GM19467 (cell line): ENCODE measurements at regions not wholly inside any gene's neighbourhood (a gene's known extent, or its start where the extent isn't known, plus 50 kb on each side); places are given as distances from the start of the nearest gene placed in this dataset.
"Not testable (repeated sequence)": the region's sequence is repeated elsewhere in the genome, so short reads cannot be mapped to it uniquely, and the experiment has no call there.

Experiments
- ATAC-seq: cut with Tn5 transposase; IDR thresholded peaks from one replicate; pipeline ENCODE4 v1.9.1; 2021; ENCODE audit warnings: mild to moderate bottlenecking, moderate library complexity; ENCODE audit not compliant: unreplicated experiment

GRCh38 chr15:20020588-20020987, 521.0 kb downstream of the GOLGA6L6 start:
- ATAC-seq = not testable (repeated sequence)

- not testable (repeated sequence) for ATAC-seq
Measured at GRCh38 chr15:20019758-20020157, 521.8 kb downstream of the GOLGA6L6 start.

- ATAC-seq = not testable (repeated sequence)
Measured at GRCh38 chr15:20017581-20017980, 524.0 kb downstream of the GOLGA6L6 start.

DNA sequence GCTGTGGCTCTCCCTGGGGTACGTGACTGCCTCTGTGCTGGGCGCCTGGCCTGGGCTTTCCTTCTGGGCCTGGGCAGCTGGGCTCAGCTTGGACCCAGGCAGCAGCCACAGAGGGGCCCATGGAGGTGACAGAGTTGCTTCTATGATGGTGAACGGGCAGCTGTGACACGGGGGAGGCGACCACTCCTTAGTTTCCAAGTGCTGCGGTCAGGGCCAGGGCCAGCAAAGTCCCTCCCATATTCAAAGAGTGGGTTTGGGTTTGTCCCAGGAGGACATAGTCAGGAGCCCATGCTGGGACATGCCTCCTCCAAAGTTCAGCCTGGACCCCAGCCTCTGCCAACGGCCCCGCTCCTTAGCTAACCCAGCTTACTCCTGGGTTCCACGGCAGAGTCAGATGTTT, 524.7 kb downstream of the GOLGA6L6 start:
- ATAC-seq = not testable (repeated sequence)

DNA sequence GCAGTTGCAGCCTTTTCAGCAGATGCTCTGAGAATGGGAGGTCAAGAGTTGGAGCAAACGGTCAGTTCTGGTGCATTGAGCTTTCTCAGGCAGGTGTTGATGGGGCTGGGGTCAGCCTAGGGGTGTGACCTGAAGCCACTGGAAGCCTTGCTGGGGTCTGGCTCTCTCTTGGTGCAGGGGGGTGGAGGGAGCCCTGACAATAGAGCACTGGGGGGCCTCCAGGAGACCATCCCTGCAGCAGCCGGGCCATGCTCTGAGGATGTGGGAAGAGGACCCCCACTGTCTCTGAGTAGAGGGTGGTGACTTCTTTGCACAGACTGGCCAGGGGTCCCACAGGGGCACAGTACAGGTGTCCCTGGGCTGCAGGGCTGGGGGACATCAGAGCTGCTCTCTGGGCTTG, 528.8 kb downstream of the GOLGA6L6 start:
- not testable (repeated sequence) for ATAC-seq

DNA sequence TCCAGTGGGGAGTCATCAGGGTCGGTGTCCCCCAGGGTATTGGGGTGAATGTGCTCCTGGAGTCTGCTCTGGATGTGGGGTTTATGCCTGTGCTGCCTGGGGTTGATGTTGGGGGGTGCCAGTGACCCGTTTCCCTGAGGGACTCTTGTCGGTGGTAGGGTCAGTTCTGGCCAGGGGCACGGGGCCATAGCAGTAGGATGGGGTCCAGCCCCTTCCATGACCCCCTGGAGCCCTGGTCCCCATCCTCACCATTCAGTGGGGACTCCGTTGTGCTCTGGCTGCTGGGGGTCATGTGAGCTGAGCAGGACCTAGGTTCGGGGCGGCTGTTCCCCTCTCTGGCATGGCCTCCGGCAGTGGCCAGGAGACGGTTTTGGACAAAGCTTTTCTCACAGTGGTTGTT, 530.8 kb downstream of the GOLGA6L6 start:
- not testable (repeated sequence) for ATAC-seq

DNA sequence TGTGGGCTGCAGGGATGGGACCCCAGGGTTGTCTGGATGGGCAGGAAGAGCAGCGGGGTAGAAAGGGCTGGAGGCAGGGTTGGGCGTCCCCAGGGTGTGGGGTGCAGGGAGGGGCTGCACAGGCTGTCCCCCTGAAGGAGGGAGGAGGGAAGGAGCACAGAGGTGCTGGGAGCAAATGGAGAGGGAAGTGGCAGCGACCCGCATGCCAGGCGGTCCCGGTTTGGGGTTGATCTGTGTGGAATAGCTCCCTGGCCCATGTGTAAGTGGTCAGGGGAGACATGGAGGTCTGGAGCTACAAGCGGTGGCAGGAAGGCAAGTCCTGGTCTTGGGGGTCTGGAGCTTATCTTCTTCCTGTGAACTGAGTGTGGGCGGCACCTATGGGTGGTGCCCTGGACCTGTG, 532.0 kb downstream of the GOLGA6L6 start:
- not testable (repeated sequence) for ATAC-seq

DNA sequence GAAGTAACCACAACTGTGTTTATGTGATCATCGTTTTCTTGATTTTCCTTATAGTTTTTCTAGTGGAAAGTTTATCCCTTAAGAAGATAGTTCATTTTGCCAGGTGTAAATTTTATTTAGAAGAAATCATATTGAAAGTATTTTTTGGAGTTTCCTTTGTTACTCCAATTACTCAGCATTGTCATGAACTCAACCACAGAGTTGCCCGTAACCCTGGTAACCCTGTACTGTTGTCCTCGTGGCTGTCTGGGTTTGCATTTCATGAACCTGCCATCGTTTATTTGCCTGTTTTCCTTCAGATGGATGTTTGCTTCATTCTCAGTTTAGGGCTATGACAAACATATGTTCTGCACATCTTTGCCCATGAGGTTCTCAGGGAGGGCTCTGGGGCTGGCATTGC, 534.3 kb downstream of the GOLGA6L6 start:
- ATAC-seq = not testable (repeated sequence)

GRCh38 chr15:20003471-20003870, 538.1 kb downstream of the GOLGA6L6 start:
- ATAC-seq = not testable (repeated sequence)

- ATAC-seq = not testable (repeated sequence)
Measured at GRCh38 chr15:20002560-20002959, 539.0 kb downstream of the GOLGA6L6 start.

- not testable (repeated sequence) for ATAC-seq
Measured at GRCh38 chr15:19996574-19997194, 544.9 kb downstream of the GOLGA6L6 start.

DNA sequence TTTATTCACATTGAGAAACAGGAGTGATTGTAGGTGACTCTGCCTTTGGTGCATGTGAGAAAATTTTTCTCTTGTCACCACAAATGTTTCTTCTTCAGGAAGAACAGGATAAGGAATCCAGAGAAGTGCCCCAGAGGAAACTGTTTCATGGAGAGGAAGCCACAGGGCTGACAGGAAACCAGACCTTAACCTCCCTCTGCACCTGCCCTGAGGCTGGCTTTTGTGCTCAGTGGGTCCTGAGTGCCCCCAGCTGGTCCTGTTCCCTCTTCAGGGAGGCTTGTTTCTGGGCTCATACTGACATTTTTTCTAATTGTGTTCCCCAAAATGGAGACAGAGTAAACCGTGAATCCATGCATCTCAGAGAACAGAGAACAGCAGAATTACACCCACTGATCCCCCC, 546.3 kb downstream of the GOLGA6L6 start:
- not testable (repeated sequence) for ATAC-seq

DNA sequence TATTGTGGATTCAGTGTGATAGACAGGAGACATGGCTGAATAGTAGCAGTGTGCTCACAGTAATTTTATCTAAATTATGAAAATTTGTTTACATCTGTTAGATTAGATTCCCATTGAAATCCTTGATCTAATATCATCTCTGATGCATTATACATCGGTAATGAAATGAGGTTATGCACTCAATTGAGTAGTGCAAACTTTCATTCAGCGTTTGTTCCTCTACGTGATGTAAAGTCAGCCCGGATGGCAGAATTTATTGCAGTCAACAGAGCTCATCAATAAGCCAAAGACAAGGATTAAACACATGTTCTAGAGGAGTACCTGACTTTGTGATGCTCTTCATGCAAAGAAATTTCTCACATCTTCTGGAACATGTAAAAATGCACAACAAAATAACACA, 549.2 kb downstream of the GOLGA6L6 start:
- ATAC-seq = no peak

DNA sequence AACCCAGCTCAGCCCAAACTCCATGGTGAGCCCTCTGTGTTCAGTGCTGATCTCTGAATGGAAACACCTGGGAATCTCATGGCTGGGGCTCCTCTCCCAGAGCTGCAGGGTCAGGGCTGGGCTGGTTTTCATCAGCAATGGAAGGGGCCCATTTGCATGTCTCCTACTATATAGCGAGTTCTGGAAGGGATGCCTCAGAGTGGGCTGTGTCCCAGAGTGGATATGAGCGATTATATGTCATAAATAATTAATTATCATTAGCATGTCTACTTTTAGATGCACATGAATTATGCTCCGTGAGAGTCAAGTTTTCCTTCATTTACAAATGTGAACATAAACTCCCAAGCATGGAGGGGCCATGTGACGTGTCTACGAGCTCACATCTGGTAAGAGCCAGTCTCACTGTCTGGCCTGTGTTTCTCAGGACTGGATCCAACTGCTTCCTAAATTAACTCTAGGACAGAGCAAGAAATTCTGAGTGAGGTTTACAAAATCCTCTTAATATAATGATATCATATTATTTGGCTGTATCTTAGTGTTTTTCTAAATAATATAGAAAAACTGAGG, 553.4 kb downstream of the GOLGA6L6 start:
- ATAC-seq = no peak

DNA sequence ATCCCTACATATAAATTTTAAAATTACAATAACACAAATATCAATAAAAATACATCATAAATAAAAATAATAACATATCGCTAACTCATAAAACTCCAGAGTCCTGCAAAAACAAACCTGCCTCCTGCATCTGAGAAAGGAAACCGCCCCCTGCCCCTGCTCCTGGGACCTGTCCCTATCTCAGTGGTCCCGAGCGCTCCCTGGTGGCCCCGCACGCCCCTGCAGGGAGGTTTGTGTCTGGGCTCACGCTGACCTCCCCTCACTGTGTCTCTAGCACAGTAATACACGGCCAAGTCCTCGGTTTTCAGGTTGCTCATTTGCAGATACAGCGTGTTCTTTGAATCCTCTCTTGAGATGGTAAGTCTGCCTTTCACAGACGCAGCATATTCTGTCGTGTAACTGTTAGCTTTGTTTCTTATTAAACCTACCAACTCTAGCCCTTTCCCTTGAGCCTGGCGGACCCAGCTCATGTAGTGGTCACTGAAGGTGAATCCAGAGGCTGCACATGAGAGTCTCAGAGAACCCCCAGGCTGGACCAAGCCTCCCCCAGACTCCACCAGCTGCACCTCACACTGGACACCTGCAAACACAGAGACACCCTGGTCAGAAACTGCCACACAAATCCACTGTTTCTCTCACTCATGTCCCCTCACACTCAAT, 554.1 kb downstream of the GOLGA6L6 start:
- ATAC-seq = no peak

- no peak for ATAC-seq
Measured at GRCh38 chr15:19984101-19984500, 557.5 kb downstream of the GOLGA6L6 start.

- ATAC-seq = no peak
Measured at GRCh38 chr15:19974998-19975397, 566.6 kb downstream of the GOLGA6L6 start.

GRCh38 chr15:19973718-19974117, 567.9 kb downstream of the GOLGA6L6 start:
- ATAC-seq = no peak

DNA sequence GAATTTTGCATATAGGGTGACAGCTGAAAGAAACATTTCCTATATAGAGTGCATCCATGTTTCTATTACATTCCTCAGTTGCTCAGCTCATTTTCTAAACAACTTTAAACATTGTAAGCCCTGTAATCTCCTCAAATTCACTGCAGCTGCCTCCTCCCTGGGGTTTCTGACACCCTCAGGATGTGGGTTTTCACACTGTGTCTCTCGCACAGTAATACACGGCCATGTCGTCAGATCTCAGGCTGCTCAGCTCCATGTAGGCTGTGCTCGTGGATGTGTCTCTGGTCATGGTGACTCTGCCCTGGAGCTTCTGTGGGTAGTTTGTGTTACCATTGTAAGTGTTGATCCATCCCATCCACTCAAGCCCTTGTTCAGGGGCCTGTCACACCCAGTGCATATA, 569.0 kb downstream of the GOLGA6L6 start:
- ATAC-seq = not testable (repeated sequence)

- not testable (repeated sequence) for ATAC-seq
Measured at GRCh38 chr15:19965574-19965973, 576.0 kb downstream of the GOLGA6L6 start.

DNA sequence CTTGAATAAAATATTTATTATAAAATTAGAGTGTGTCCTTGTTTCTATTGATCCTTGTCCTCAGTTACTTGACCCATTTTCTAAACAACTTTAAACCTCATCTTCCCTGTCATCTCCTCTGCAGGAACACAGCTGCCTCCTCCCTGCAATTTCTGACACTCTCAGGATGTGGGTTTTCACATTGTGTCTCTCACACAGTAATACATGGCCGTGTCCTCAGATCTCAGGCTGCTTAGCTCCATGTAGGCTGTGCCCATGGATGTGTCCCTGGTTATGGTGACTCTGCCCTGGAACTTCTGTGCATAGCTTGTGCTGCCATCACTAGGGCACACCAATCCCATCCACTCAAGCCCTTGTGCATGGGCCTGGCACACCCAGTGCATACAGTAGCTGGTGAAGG, 577.1 kb downstream of the GOLGA6L6 start:
- ATAC-seq = not testable (repeated sequence)

GRCh38 chr15:19956124-19956796, 585.3 kb downstream of the GOLGA6L6 start:
- ATAC-seq = no peak
